SW 1271 (cell line): ENCODE measurements at regions not wholly inside any gene's neighbourhood (a gene's known extent, or its start where the extent isn't known, plus 50 kb on each side); places are given as distances from the start of the nearest gene placed in this dataset.
"Not testable (repeated sequence)": the region's sequence is repeated elsewhere in the genome, so short reads cannot be mapped to it uniquely, and the experiment has no call there.

Experiments
- DNase-seq, 2 experiments: peaks; one replicate each; lab custom pipeline; 2025; lab: John Stamatoyannopoulos, UW

DNA sequence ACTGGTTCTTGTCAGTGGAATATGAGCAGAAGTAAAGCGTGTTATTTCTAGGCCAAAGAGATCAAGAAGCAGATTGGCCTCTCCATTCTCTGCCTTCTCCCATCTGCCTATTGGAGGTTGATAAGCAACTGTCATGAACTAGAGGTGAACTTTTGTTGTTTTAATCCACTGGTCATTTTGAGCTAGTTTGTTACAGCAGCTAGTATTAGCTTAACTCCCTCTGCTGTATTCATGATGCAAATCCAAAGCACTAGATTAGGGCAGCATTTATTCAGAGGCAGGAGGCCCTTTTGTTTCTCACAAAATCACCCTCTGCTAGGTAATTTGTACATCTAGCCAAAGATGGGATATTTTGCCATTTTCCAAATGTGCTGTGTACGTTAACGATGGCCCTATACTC, 97.3 kb upstream of the DPT start:
- DNase-seq = no peak

DNA sequence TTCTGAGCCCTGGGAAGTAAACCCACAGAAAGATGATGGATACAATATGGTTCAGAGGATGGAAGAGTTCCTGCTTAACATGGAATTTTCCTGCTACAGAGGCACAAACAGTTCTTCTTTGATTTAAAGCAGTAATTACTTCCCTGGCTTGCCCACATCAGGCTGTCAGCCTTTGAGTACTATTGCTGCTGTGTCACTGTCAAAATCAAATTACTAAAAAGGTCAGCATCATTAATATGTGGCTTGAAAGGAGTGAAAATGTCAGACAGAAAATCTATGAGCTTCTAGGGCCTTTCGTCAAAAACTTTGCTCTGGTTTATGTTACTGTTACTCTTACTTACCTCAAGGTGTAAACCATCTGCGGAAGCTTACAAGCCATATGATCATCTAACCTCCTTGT, 98.6 kb upstream of the DPT start:
- no peak for DNase-seq

GRCh38 chr1:168829876-168830275, 100.9 kb upstream of the DPT start:
- DNase-seq = no peak

DNA sequence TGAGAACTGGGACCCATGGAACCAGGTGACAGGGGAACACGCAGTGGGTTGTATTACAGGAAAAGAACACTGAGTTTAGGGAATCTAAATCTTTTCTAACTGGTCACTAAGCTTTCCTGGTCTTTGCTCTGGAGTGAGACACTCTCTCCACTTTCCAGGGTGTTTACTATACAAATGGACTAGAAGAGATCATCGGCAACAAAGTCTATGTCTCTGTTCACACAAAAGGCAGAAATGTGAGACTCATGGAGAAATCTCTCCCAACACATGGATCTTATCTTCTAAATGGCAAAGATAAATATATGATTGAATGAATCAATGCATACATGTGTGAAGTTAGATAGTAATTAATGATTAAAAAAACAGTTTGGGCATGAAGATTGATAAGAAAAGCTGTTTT, 101.6 kb upstream of the DPT start:
- no peak for DNase-seq

DNA sequence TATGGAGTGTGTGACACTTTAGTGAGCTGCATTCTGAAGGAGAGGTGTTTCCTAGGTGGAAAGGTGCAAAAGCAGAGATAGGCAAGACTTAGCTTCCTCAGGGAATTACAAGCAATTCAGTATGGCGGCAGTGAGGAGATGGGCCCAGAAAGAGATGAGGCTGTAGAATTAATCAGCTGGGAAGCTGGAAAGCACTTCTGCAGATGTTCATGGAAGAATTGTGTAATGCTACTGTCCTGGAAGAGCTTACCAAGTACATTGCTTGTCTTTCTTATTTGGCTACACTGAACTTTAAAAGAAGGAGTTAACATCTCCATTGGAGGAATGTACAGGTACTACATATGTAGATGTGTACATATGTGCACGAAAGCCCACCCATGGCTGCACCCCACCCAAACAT, 103.7 kb upstream of the DPT start:
- no peak for DNase-seq

GRCh38 chr1:168833362-168833761, 104.4 kb upstream of the DPT start:
- DNase-seq = no peak

GRCh38 chr1:168833801-168834224, 104.8 kb upstream of the DPT start:
- no peak for DNase-seq

DNA sequence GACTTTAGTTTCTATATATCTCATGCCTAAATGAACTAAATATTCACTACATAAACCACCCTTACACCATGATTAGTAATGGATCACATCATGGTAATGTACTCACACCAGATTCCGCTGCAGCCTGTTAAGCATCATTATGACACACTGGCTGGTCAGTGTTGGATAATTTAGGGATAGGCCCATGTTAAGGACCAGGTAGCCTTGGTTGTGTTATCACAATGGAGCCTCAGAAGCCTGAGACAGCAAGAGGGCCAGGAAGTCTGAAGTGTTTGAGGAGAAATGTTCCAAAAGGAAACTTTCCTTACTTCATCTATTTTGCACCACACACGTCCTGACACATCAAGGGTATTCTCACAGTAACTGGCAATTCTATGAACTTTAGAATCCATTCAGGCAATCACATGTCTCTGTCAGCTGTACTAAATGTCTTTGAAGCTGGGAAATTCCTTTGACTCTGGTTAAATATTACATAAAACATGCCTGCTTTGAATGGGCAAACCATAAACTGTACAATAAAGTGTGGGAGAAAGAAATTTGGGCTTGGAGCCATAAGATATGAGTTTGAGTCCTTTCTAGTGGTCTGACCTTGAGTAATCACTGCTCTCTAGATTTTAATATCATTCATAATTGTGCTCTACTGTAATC, 105.3 kb upstream of the DPT start:
- no peak for DNase-seq

DNA sequence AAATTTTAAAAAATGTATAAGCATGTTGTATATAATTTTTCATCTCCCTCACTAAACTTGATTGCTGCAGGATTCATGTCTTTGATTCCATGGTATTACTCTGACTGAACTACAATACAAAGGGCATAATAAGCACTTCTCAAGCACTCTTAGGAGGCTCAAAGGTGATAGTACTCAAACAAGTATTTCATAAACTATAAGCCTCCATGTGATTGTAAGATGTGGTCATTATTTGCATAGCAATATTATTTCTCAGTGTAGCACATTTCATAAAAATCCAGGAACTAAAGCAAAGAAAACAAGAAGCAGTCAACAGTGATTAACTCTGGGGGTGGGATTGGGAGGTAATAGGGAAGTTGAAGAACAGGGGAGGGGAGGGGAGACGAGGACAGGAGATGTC, 106.2 kb upstream of the DPT start:
- DNase-seq = no peak

GRCh38 chr1:168835791-168836190, 106.8 kb upstream of the DPT start:
- no peak for DNase-seq

GRCh38 chr1:168836469-168836868, 107.5 kb upstream of the DPT start:
- no peak for DNase-seq

DNA sequence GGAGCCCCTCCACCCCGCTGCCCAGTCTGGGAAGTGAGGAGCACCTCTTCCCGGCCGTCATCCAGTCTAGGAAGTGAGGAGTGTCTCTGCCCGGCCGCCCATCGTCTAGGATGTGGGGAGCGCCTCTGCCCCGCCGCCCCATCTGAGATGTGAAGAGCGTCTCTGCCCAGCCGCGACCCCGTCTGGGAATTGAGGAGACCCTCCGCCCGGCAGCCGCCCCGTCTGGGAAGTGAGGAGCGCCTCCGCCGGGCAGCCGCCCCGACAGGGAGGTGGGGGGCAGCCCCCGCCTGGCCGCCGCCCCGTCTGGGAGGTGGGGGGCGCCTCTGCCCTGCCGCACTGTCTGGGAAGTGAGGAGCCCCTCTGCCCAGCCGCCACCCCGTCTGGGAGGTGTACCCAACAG, 108.2 kb upstream of the DPT start:
- DNase-seq = not testable (repeated sequence)

DNA sequence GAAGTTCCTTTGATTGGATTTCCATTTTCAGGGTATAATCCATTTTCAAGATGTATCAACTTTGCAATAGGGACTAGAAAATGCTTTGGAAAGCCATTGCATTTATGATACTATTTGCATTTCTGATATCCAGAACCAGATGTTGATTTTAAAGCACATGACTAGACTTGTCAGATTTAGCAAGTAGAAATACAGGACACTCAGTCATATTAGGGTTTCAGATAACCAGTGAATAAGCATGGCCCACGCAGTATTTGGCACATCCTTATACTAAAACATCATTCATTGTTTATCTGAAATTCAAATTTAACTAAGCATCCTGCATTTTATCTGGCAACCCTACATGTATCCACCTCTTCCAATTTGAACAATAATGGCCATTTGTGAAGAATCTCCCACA, 113.3 kb upstream of the DPT start:
- no peak for DNase-seq

DNA sequence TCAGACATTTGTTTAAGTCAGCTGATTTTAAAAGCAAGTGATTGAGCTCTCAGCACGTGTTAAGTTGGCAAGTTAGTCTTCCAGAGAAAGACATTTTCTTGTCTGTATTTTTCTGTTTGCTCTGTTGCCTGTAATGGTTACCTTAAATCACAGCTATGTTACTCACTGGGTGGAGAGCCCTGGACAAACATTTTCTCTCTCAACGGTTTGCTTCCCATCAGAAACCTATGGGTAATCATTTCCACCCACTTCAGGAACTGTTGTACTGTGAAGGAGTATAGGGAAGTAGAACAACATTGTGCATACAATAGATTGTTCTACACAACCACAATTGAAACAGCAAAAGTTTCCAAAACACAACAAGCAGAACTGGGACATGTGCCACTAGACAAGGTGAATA, 113.9 kb upstream of the DPT start:
- DNase-seq = no peak

- DNase-seq = no peak
Measured at GRCh38 chr1:168843401-168843800, 114.4 kb upstream of the DPT start.

- no peak for DNase-seq
Measured at GRCh38 chr1:168843950-168844349, 114.9 kb upstream of the DPT start.

GRCh38 chr1:168845140-168845539, 116.1 kb upstream of the DPT start:
- DNase-seq = no peak

- no peak for DNase-seq
Measured at GRCh38 chr1:168848051-168848450, 119.0 kb upstream of the DPT start.

DNA sequence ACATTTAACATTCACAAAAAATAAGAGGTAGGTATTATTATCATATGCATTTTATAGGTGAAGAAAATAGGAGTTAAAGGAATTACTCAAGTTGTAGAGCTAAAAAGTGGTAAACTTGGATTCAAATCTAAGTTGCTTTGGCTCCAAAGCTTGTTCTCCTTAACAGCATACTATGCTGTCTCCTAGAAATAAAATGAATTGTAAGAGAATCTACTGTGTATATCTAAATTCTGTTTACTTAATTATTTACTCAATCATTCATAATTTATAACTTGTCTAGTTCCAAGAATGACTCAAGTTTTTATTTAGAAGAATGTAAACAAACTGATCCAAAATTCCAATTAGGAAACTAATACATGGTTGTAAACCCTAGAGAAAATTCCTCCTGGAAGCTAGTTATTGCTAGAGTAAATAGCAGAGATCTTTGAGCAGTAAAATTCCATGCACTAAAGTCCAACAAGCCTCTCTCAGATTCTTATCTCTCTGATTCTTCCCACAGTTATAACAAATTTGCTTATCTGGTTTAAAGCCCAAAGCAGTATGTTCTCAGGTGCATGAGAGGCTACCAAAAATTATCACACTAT, 132.5 kb upstream of the DPT start:
- no peak for DNase-seq

DNA sequence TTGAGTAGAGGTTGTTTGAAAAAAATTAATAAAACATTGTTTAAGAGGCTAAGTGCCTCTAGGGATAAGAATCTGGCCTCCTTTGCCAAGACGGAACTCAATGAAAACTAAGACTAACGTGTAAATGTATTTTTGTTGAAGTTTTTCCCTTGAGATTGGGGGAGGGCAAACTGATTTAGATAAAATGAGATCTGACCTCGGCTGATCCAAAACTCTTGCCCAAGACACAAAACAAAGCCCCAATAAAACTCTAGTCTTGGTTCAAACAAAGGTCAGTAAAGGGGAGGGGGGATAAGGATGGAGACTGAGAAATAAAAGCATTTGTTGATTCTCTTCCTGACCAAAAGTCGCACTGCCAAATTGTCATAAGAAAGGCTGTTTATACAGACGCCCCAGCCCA, 134.8 kb upstream of the DPT start:
- DNase-seq = no peak

GRCh38 chr1:168864266-168864665, 135.3 kb upstream of the DPT start:
- DNase-seq = no peak

- DNase-seq = no peak
Measured at GRCh38 chr1:168865850-168866620, 137.0 kb upstream of the DPT start.

GRCh38 chr1:168867941-168868634, 139.1 kb upstream of the DPT start:
- DNase-seq = no peak
